Uterus (tissue), 3 donors: ENCODE measurements at regions not wholly inside any gene's neighbourhood (a gene's known extent, or its start where the extent isn't known, plus 50 kb on each side); places are given as distances from the start of the nearest gene placed in this dataset.

Experiments
- DNase-seq, 2 donors: peaks; one replicate each; pipeline ENCODE4 v3.0.0-alpha.2; 2019 to 2020
- H3K27ac ChIP-seq, 2 donors: fragments of 200-600 bp; sonication (generic); 1 replicate in 1 of 2; 2 replicates in 1 of 2; pipeline ENCODE4 v1.5.1; 2016 to 2018
- H3K27me3 ChIP-seq, 2 donors: fragments of 200-600 bp; sonication (generic); one replicate each; pipeline ENCODE4 v1.5.1; 2018 to 2019; ENCODE audit warnings: control low read depth in 1 of 2
- H3K36me3 ChIP-seq, 2 donors: fragments of 200-600 bp; sonication (generic); one replicate each; pipeline ENCODE4 v1.5.1; 2019; ENCODE audit warnings: control low read depth in 1 of 2
- H3K4me1 ChIP-seq, 2 donors: fragments of 200-600 bp; sonication (generic); one replicate each; pipeline ENCODE4 v1.5.1; 2018 to 2019; ENCODE audit warnings: control low read depth in 1 of 2
- H3K4me3 ChIP-seq, 2 donors: fragments of 200-600 bp; sonication (generic); 1 replicate in 1 of 2; 2 replicates in 1 of 2; pipeline ENCODE4 v1.5.1; 2018 to 2019; ENCODE audit warnings: mild to moderate bottlenecking in 1 of 2
- H3K9me3 ChIP-seq, 2 donors: fragments of 200-600 bp; sonication (generic); one replicate each; pipeline ENCODE4 v1.5.1; 2019; ENCODE audit warnings: control low read depth in 1 of 2
- POLR2A ChIP-seq, 2 donors: fragments of 450-650 bp; IDR thresholded peaks; one replicate each; pipeline ENCODE4 v1.6.1; 2016; ENCODE audit warnings: antibody characterized with exemption in 2 of 2, mild to moderate bottlenecking in 1 of 2, moderate library complexity in 1 of 2
- intact Hi-C: fragments of 100-400 bp; cut with DNase I; formaldehyde crosslinking; loops from one replicate; pipeline ENCODE4 v1.15.1; 2023; ENCODE audit warnings: low total_unique reads
- TF ChIP-seq, protein P1 (sequence below), 4 experiments: fragments of 200-600 bp in 2 of 4; fragments of 450-650 bp in 2 of 4; sonication (generic) in 2 of 4; IDR thresholded peaks; one replicate each; pipeline ENCODE4 v1.5.1; 2016 to 2019; ENCODE audit warnings: antibody characterized with exemption in 4 of 4, mild to moderate bottlenecking in 2 of 4, moderate library complexity in 1 of 4
- donor health status: DM: yes; HTN: yes; CAD: no.

DNA sequence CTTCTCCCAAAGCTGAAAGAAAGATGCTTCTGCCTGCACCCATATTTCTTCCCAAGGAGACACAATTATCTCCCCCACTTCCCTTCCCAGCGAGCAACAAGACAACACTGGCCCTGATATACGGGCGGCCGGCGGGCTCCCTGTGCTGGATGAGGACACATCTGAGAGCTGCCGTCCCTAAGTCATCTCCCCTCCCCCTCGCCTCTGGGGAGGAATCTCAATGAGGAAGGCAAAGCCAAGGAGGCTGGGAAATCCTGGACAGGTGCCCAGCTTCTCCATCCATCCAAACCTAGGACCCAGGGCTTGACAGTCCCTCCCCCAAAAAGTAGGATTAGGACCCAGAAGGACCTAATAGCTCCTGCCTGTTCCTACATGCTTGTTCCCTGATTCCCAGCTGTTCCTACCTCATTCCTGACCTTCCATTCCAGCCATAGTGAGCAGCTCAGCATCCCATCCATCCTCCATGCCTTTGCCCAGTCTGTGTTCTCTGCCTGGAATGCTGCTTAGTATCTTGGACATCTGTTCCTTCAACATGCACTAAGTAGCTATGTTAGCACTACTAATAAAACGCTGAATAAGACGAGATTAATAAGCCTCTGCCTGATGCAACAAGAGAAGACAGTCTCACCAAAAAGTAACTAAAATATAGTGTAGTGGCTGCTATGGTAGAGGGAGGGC, 167.9 kb downstream of the CCT6B start:
- Histone ChIP-seq H3K27ac (no peak overlapping the region), H3K4me1 (no peaks in the 10 kb centered on the region), H3K36me3 (no peaks in the 10 kb centered on the region), H3K27me3 (no peaks in the 10 kb centered on the region), H3K4me3 (no peak overlapping the region), H3K9me3 (no peaks in the 10 kb centered on the region)
- intact Hi-C loops, result no loop called here
- TF ChIP-seq, protein P1, sequence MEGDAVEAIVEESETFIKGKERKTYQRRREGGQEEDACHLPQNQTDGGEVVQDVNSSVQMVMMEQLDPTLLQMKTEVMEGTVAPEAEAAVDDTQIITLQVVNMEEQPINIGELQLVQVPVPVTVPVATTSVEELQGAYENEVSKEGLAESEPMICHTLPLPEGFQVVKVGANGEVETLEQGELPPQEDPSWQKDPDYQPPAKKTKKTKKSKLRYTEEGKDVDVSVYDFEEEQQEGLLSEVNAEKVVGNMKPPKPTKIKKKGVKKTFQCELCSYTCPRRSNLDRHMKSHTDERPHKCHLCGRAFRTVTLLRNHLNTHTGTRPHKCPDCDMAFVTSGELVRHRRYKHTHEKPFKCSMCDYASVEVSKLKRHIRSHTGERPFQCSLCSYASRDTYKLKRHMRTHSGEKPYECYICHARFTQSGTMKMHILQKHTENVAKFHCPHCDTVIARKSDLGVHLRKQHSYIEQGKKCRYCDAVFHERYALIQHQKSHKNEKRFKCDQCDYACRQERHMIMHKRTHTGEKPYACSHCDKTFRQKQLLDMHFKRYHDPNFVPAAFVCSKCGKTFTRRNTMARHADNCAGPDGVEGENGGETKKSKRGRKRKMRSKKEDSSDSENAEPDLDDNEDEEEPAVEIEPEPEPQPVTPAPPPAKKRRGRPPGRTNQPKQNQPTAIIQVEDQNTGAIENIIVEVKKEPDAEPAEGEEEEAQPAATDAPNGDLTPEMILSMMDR (IDR thresholded peaks at IDR 0.05), result no peak
- TF ChIP-seq POLR2A (IDR thresholded peaks at IDR 0.05), result no peak
- DNase-seq, result no peak

GRCh38 chr17:34788696-34789095, 172.6 kb downstream of the CCT6B start:
- no peak for TF ChIP-seq POLR2A (IDR thresholded peaks at IDR 0.05)
- TF ChIP-seq, protein P1 (IDR thresholded peaks at IDR 0.05), result no peak

DNA sequence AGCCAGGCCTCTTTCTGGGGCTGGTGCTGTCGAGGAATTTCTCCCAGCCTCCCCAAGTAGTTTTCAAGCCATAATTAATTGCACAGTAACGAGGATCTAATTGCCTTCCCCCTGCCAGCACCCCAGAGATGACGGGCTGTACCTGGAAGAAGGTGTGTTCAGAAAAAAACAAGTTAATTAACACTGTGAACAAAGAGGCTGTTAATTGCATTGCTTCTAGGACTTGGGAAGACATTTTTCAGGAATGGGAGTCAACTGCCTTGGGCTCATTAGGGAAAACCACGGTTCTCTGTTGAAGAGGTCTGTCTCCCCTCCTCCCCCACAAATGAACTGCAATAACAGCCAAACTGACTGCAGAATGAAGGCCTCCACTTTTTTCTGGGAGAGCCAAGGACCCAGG, 176.7 kb downstream of the CCT6B start:
- no peaks in the 10 kb centered on the region for H3K36me3 ChIP-seq
- no peak for DNase-seq
- no peak overlapping the region for H3K27ac ChIP-seq
- H3K27me3 ChIP-seq, result no peaks in the 10 kb centered on the region
- TF ChIP-seq POLR2A (IDR thresholded peaks at IDR 0.05), result no peak
- TF ChIP-seq, protein P1 (IDR thresholded peaks at IDR 0.05), result no peak
- no peaks in the 10 kb centered on the region for H3K9me3 ChIP-seq
- intact Hi-C loops, result no loop called here
- H3K4me1 ChIP-seq, result no peaks in the 10 kb centered on the region
- no peak overlapping the region for H3K4me3 ChIP-seq

More at GRCh38 chr17:34788696-34789095, 172.6 kb downstream of the CCT6B start:
- H3K4me1 ChIP-seq, result no peaks in the 10 kb centered on the region
- no peaks in the 10 kb centered on the region for H3K9me3 ChIP-seq
- no peaks in the 10 kb centered on the region for H3K27me3 ChIP-seq
- no peaks in the 10 kb centered on the region for H3K36me3 ChIP-seq
- H3K4me3 ChIP-seq, result no peak overlapping the region
- no peak overlapping the region for H3K27ac ChIP-seq
- intact Hi-C loops, result no loop called here
- no peak for DNase-seq

GRCh38 chr17:34782271-34782670, 179.0 kb downstream of the CCT6B start:
- no peak overlapping the region for H3K4me3 ChIP-seq
- no peaks in the 10 kb centered on the region for H3K27me3 ChIP-seq
- H3K4me1 ChIP-seq, result no peaks in the 10 kb centered on the region
- H3K36me3 ChIP-seq, result no peaks in the 10 kb centered on the region
- TF ChIP-seq POLR2A (IDR thresholded peaks at IDR 0.05), result no peak
- TF ChIP-seq, protein P1 (IDR thresholded peaks at IDR 0.05), result no peak
- intact Hi-C loops, result no loop called here
- DNase-seq, result no peak
- H3K27ac ChIP-seq, result no peak overlapping the region
- no peaks in the 10 kb centered on the region for H3K9me3 ChIP-seq

GRCh38 chr17:34781571-34782108, 179.6 kb downstream of the CCT6B start:
- intact Hi-C loops, result no loop called here
- Histone ChIP-seq H3K9me3 (no peaks in the 10 kb centered on the region), H3K27me3 (no peaks in the 10 kb centered on the region), H3K4me3 (no peak overlapping the region), H3K27ac (no peak overlapping the region), H3K36me3 (no peaks in the 10 kb centered on the region), H3K4me1 (no peaks in the 10 kb centered on the region)
- no peak for TF ChIP-seq POLR2A (IDR thresholded peaks at IDR 0.05)
- TF ChIP-seq, protein P1 (IDR thresholded peaks at IDR 0.05), result no peak
- DNase-seq, result no peak
